Stimulated activated naive CD8-positive, alpha-beta T cell treated with anti-CD3 and anti-CD28 coated beads, Interleukin-15, Interleukin-2, amounts not matched to agents 100 ng/mL and 50 ng/mL, for 24 hours (primary cell): ENCODE measurements at regions not wholly inside any gene's neighbourhood (a gene's known extent, or its start where the extent isn't known, plus 50 kb on each side); places are given as distances from the start of the nearest gene placed in this dataset.

ENCODE experiments used
- H3K27ac Mint-ChIP-seq: one replicate; pipeline ENCODE4 v1.8.0; 2021; ENCODE audit warnings: mild to moderate bottlenecking, mixed read lengths
- H3K27me3 Mint-ChIP-seq: one replicate; pipeline ENCODE4 v1.8.0; 2021; ENCODE audit warnings: mixed read lengths
- H3K36me3 Mint-ChIP-seq: one replicate; pipeline ENCODE4 v1.8.0; 2021; ENCODE audit warnings: low read depth, mixed read lengths
- H3K4me1 Mint-ChIP-seq: one replicate; pipeline ENCODE4 v1.8.0; 2021; ENCODE audit warnings: low read depth, mixed read lengths
- H3K4me3 Mint-ChIP-seq: one replicate; pipeline ENCODE4 v1.8.0; 2021; ENCODE audit warnings: mild to moderate bottlenecking, mixed read lengths
- H3K9me3 Mint-ChIP-seq: one replicate; pipeline ENCODE4 v1.8.0; 2021; ENCODE audit warnings: mixed read lengths

- Mint-ChIP-seq H3K27me3 (no peaks in the 10 kb centered on the region), H3K36me3 (no peaks in the 10 kb centered on the region), H3K4me3 (no peak overlapping the region), H3K4me1 (peaks cover 31% of the 10 kb centered on the region), H3K27ac (no peak overlapping the region), H3K9me3 (no peaks in the 10 kb centered on the region)
These were observed 213.3 kb upstream of the SGK1 start for GRCh38 chr6:134531188-134531551.

- no peak overlapping the region for H3K27ac Mint-ChIP-seq
- no peaks in the 10 kb centered on the region for H3K27me3 Mint-ChIP-seq
These were observed 212.0 kb upstream of the SGK1 start for GRCh38 chr6:134529921-134530320.

GRCh38 chr6:134529305-134529704, 211.4 kb upstream of the SGK1 start:
- Mint-ChIP-seq H3K4me1 (peaks cover 23% of the 10 kb centered on the region), H3K27ac (peak overlapping the region; percentile 28), H3K9me3 (no peaks in the 10 kb centered on the region), H3K27me3 (no peaks in the 10 kb centered on the region), H3K4me3 (no peak overlapping the region), H3K36me3 (no peaks in the 10 kb centered on the region)

More at GRCh38 chr6:134529921-134530320, 212.0 kb upstream of the SGK1 start:
- Mint-ChIP-seq H3K4me1 (peaks cover 27% of the 10 kb centered on the region), H3K4me3 (no peak overlapping the region), H3K36me3 (no peaks in the 10 kb centered on the region), H3K9me3 (no peaks in the 10 kb centered on the region)

- Mint-ChIP-seq H3K4me3 (no peak overlapping the region), H3K27ac (no peak overlapping the region), H3K27me3 (no peaks in the 10 kb centered on the region), H3K4me1 (peaks cover 31% of the 10 kb centered on the region), H3K36me3 (no peaks in the 10 kb centered on the region), H3K9me3 (no peaks in the 10 kb centered on the region)
These were observed 209.3 kb upstream of the SGK1 start for GRCh38 chr6:134527108-134527787.

- H3K4me3 Mint-ChIP-seq, result no peak overlapping the region
- H3K27ac Mint-ChIP-seq, result no peak overlapping the region
- H3K4me1 Mint-ChIP-seq, result peaks cover 35% of the 10 kb centered on the region
These were observed 207.4 kb upstream of the SGK1 start for GRCh38 chr6:134525190-134525868.

GRCh38 chr6:134523903-134524650, 206.2 kb upstream of the SGK1 start:
- Mint-ChIP-seq H3K27ac (no peak overlapping the region), H3K36me3 (no peaks in the 10 kb centered on the region), H3K9me3 (no peaks in the 10 kb centered on the region), H3K4me1 (peaks cover 36% of the 10 kb centered on the region), H3K4me3 (no peak overlapping the region), H3K27me3 (no peaks in the 10 kb centered on the region)

More at GRCh38 chr6:134525190-134525868, 207.4 kb upstream of the SGK1 start:
- Mint-ChIP-seq H3K27me3 (no peaks in the 10 kb centered on the region), H3K9me3 (no peaks in the 10 kb centered on the region), H3K36me3 (no peaks in the 10 kb centered on the region)

- H3K9me3 Mint-ChIP-seq, result no peaks in the 10 kb centered on the region
- no peak overlapping the region for H3K4me3 Mint-ChIP-seq
- no peaks in the 10 kb centered on the region for H3K36me3 Mint-ChIP-seq
- peaks cover 45% of the 10 kb centered on the region for H3K4me1 Mint-ChIP-seq
- no peak overlapping the region for H3K27ac Mint-ChIP-seq
- no peaks in the 10 kb centered on the region for H3K27me3 Mint-ChIP-seq
These were observed 205.1 kb upstream of the SGK1 start for GRCh38 chr6:134523051-134523450.

GRCh38 chr6:134521116-134521501, 203.2 kb upstream of the SGK1 start:
- H3K4me3 Mint-ChIP-seq, result no peak overlapping the region
- no peaks in the 10 kb centered on the region for H3K27me3 Mint-ChIP-seq
- no peak overlapping the region for H3K27ac Mint-ChIP-seq
- H3K9me3 Mint-ChIP-seq, result no peaks in the 10 kb centered on the region
- peaks cover 53% of the 10 kb centered on the region for H3K4me1 Mint-ChIP-seq
- no peaks in the 10 kb centered on the region for H3K36me3 Mint-ChIP-seq

GRCh38 chr6:134520181-134521115, 202.5 kb upstream of the SGK1 start:
- peaks cover 53% of the 10 kb centered on the region for H3K4me1 Mint-ChIP-seq
- no peak overlapping the region for H3K4me3 Mint-ChIP-seq
- H3K27ac Mint-ChIP-seq, result no peak overlapping the region
- no peaks in the 10 kb centered on the region for H3K36me3 Mint-ChIP-seq
- no peaks in the 10 kb centered on the region for H3K9me3 Mint-ChIP-seq
- no peaks in the 10 kb centered on the region for H3K27me3 Mint-ChIP-seq

- H3K4me3 Mint-ChIP-seq, result peak overlapping the region; percentile 47
- no peaks in the 10 kb centered on the region for H3K9me3 Mint-ChIP-seq
- H3K27ac Mint-ChIP-seq, result no peak overlapping the region
- H3K27me3 Mint-ChIP-seq, result no peaks in the 10 kb centered on the region
- H3K4me1 Mint-ChIP-seq, result peaks cover 53% of the 10 kb centered on the region
- H3K36me3 Mint-ChIP-seq, result no peaks in the 10 kb centered on the region
These were observed 201.6 kb upstream of the SGK1 start for GRCh38 chr6:134519465-134519864.

GRCh38 chr6:134517868-134518267, 200.0 kb upstream of the SGK1 start:
- no peak overlapping the region for H3K27ac Mint-ChIP-seq
- no peaks in the 10 kb centered on the region for H3K9me3 Mint-ChIP-seq
- H3K27me3 Mint-ChIP-seq, result no peaks in the 10 kb centered on the region
- peaks cover 38% of the 10 kb centered on the region for H3K4me1 Mint-ChIP-seq
- no peak overlapping the region for H3K4me3 Mint-ChIP-seq
- H3K36me3 Mint-ChIP-seq, result no peaks in the 10 kb centered on the region

- Mint-ChIP-seq H3K36me3 (no peaks in the 10 kb centered on the region), H3K27me3 (no peaks in the 10 kb centered on the region), H3K27ac (no peak overlapping the region), H3K4me3 (no peak overlapping the region), H3K9me3 (no peaks in the 10 kb centered on the region), H3K4me1 (peaks cover 36% of the 10 kb centered on the region)
These were observed 199.3 kb upstream of the SGK1 start for GRCh38 chr6:134517145-134517658.

- Mint-ChIP-seq H3K36me3 (no peaks in the 10 kb centered on the region), H3K4me3 (no peak overlapping the region), H3K27ac (no peak overlapping the region), H3K4me1 (peaks cover 36% of the 10 kb centered on the region), H3K27me3 (no peaks in the 10 kb centered on the region), H3K9me3 (no peaks in the 10 kb centered on the region)
These were observed 198.7 kb upstream of the SGK1 start for GRCh38 chr6:134516582-134516981.

- Mint-ChIP-seq H3K27me3 (no peaks in the 10 kb centered on the region), H3K4me3 (no peak overlapping the region), H3K4me1 (peaks cover 35% of the 10 kb centered on the region), H3K27ac (no peak overlapping the region), H3K9me3 (no peaks in the 10 kb centered on the region), H3K36me3 (no peaks in the 10 kb centered on the region)
These were observed 198.1 kb upstream of the SGK1 start for GRCh38 chr6:134515986-134516385.
